ENCODE measurements at regions not wholly inside any gene's neighbourhood (a gene's known extent, or its start where the extent isn't known, plus 50 kb on each side); places are given as distances from the start of the nearest gene placed in this dataset.
A peak's percentile ranks its signal among the peaks of the same experiment; 100 is the strongest.

DNA sequence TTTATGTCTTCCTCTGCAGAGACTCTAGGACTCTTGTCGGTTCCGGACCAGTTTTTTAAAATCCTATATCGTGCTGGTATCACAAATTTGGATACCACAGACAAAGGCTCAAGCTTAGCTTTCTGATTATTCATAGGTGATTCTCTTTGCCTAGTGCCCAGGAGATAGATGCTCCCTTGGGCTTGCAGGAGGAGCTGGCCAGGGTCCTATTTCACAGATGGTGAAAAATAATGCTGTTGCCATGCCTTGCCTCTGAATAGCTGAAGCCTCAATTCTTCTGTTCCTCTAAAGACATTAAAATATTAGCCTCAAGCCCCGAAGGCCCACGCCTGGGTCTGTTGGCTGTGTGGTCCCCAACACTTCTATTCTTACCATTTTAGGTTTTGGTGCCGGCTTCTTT is 123.9 kb upstream of the BACH2 start:
- Histone ChIP-seq H3K36me3 (ENCODE audit: control insufficient read depth in 2 of 2, extremely low read depth in 1 of 2, insufficient read depth in 1 of 2, low read length in 1 of 2) (no peaks in the 10 kb centered on the region), H3K9me3 (no peaks in the 10 kb centered on the region), H3K27me3 (replicated peaks in 1 of 2; ENCODE audit: control insufficient read depth in 2 of 2, extremely low read depth in 1 of 2, insufficient read depth in 2 of 2, low read length in 1 of 2) (no peaks in the 10 kb centered on the region), H3K4me1 (ENCODE audit: control insufficient read depth in 1 of 2, extremely low read depth in 1 of 2, insufficient read depth in 2 of 2, low read length in 2 of 2) (no peaks in the 10 kb centered on the region), H3K27ac (ENCODE audit: low read length) (no peak overlapping the region), H3K4me3 (ENCODE audit: control insufficient read depth in 1 of 2, extremely low read depth in 1 of 2, low read length in 1 of 2) (no peak overlapping the region)
- Mint-ChIP-seq H3K27me3 (no peaks in the 10 kb centered on the region), H3K4me1 (peaks cover 12 to 17% (median 16%) of the 10 kb centered on the region in 3 donors), H3K4me3 (no peak overlapping the region), H3K27ac (no peak overlapping the region), H3K9me3 (no peaks in the 10 kb centered on the region), H3K36me3 (no peaks in the 10 kb centered on the region)
- ChIA-PET CTCF (interaction anchor here (0.5 to 1.0 kb wide), 3 partner anchors 146 to 1137 kb away, joined by 3 to 4 read pairs (median 3); no protein-coding TSS in a partner anchor), POLR2A (no interaction called here)
- 94% methylated on average over 3 of the region's 6 CpGs for WGBS (ENCODE audit: insufficient coverage)
- no peak for ATAC-seq (replicated peaks in 1 of 4)
- DNase-seq = no peak

DNA sequence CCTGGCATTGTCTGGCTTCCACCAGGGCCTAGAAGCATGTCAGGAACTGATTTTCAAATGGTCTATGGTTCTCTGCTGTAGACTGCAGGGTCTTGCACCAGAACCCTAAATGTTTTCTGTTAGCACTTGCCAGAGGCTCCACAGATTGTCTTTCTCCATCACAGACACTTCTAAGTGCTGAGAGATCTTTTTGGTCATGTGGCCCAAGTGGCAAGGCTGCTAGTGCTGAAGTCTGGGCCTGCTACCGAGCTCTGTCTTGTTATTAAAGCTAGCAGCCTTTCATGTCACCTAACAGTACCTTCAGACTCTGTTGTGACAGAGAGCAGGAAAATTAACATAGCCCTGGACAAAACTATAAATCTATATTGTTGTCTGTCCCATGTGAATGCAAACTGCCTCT is 120.7 kb upstream of the BACH2 start:
- no peaks in the 10 kb centered on the region for H3K36me3 ChIP-seq (ENCODE audit: control insufficient read depth in 2 of 2, extremely low read depth in 1 of 2, insufficient read depth in 1 of 2, low read length in 1 of 2)
- Mint-ChIP-seq H3K27me3 (peaks cover 0 to 2% of the 10 kb centered on the region in 2 donors), H3K36me3 (no peaks in the 10 kb centered on the region), H3K9me3 (no peaks in the 10 kb centered on the region), H3K4me3 (no peak overlapping the region), H3K4me1 (peaks cover 24 to 28% (median 25%) of the 10 kb centered on the region in 3 donors), H3K27ac (no peak overlapping the region)
- H3K9me3 ChIP-seq = no peaks in the 10 kb centered on the region
- ChIA-PET CTCF (no interaction called here), POLR2A (no interaction called here)
- no peak overlapping the region for H3K4me3 ChIP-seq (ENCODE audit: control insufficient read depth in 1 of 2, extremely low read depth in 1 of 2, low read length in 1 of 2)
- H3K27me3 ChIP-seq (replicated peaks in 1 of 2; ENCODE audit: control insufficient read depth in 2 of 2, extremely low read depth in 1 of 2, insufficient read depth in 2 of 2, low read length in 1 of 2) = no peaks in the 10 kb centered on the region
- no peak for ATAC-seq (replicated peaks in 1 of 4)
- no peak for DNase-seq
- peaks cover 10 to 20% of the 10 kb centered on the region in 2 experiments for H3K4me1 ChIP-seq (ENCODE audit: control insufficient read depth in 1 of 2, extremely low read depth in 1 of 2, insufficient read depth in 2 of 2, low read length in 2 of 2)
- no peak overlapping the region for H3K27ac ChIP-seq (ENCODE audit: low read length)
- 100% methylated on average over 1 of the region's 1 CpG for WGBS (ENCODE audit: insufficient coverage)

DNA sequence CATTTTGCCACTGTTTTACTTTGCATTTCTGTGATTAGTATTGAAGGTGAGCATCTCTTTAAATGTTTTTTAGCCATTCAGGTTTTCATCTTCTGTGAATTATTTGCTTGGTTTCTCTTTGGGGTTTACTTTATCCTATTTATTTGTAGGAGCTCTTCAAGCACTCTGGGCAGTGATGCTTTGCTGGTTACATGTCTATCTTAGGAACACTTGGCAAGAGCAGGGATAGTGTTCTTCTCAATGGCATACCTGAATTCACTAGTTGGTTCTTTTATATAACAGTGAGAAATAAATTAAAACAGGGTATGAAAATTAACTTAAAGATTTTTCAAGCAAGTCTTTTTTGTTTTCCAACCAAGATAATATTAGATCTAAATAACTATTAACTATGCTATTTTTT is 119.7 kb upstream of the BACH2 start:
- ATAC-seq (replicated peaks in 1 of 4) (no peak), DNase-seq (no peak)
- CTCF ChIA-PET = no interaction called here
- H3K27me3 ChIP-seq (replicated peaks in 1 of 2; ENCODE audit: control insufficient read depth in 2 of 2, extremely low read depth in 1 of 2, insufficient read depth in 2 of 2, low read length in 1 of 2) = no peaks in the 10 kb centered on the region
- H3K9me3 ChIP-seq = no peaks in the 10 kb centered on the region
- Mint-ChIP-seq H3K9me3 (no peaks in the 10 kb centered on the region), H3K4me1 (peaks cover 34 to 35% (median 34%) of the 10 kb centered on the region in 3 donors), H3K27me3 (peaks cover 0 to 2% of the 10 kb centered on the region in 2 donors), H3K36me3 (no peaks in the 10 kb centered on the region), H3K27ac (no peak overlapping the region), H3K4me3 (no peak overlapping the region)
- H3K27ac ChIP-seq (ENCODE audit: low read length) = no peak overlapping the region
- H3K4me1 ChIP-seq (ENCODE audit: control insufficient read depth in 1 of 2, extremely low read depth in 1 of 2, insufficient read depth in 2 of 2, low read length in 2 of 2) = peaks cover 10 to 28% of the 10 kb centered on the region in 2 experiments
- POLR2A ChIA-PET = interaction anchor here in 1 of 2 donors (2.2 kb wide), 1 partner anchor 9 kb away, joined by 5 read pairs; no protein-coding TSS in a partner anchor
- no peaks in the 10 kb centered on the region for H3K36me3 ChIP-seq (ENCODE audit: control insufficient read depth in 2 of 2, extremely low read depth in 1 of 2, insufficient read depth in 1 of 2, low read length in 1 of 2)
- no peak overlapping the region for H3K4me3 ChIP-seq (ENCODE audit: control insufficient read depth in 1 of 2, extremely low read depth in 1 of 2, low read length in 1 of 2)

DNA sequence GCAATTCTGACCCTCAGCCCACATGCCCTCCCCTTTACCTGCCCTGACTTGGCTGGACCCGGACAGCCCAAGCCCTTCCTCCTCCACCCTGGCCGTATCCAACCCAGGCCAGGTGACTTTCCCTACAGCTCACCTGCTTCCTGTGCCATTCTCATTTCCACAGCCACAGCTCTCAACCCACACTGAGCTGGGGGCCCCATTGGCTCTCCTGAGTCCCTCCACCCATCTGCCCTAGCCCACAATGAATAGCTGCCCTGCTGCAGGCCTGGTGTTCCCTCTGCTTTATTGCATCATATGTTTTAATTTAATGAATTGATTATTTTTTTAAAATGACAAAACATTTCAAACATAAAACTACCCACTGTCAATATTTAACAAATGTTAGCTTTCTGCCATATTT is 118.5 kb upstream of the BACH2 start:
- peaks cover 0 to 2% of the 10 kb centered on the region in 2 donors for H3K27me3 Mint-ChIP-seq
- H3K4me3 ChIP-seq (ENCODE audit: control insufficient read depth in 1 of 2, extremely low read depth in 1 of 2, low read length in 1 of 2) = no peak overlapping the region
- H3K36me3 ChIP-seq (ENCODE audit: control insufficient read depth in 2 of 2, extremely low read depth in 1 of 2, insufficient read depth in 1 of 2, low read length in 1 of 2) = no peaks in the 10 kb centered on the region
- no peaks in the 10 kb centered on the region for H3K27me3 ChIP-seq (replicated peaks in 1 of 2; ENCODE audit: control insufficient read depth in 2 of 2, extremely low read depth in 1 of 2, insufficient read depth in 2 of 2, low read length in 1 of 2)
- CTCF ChIA-PET = interaction anchor here (0.6 to 1.5 kb wide), 4 partner anchors 9 to 64 kb away, joined by 3 to 5 read pairs (median 3); no protein-coding TSS in a partner anchor
- no peaks in the 10 kb centered on the region for H3K36me3 Mint-ChIP-seq
- DNase-seq (no peak), ATAC-seq (replicated peaks in 1 of 4) (no peak)
- H3K9me3 ChIP-seq = no peaks in the 10 kb centered on the region
- peaks cover 34 to 42% (median 41%) of the 10 kb centered on the region in 3 donors for H3K4me1 Mint-ChIP-seq
- 89% methylated on average over 2 of the region's 2 CpGs for WGBS (ENCODE audit: insufficient coverage)
- H3K4me3 Mint-ChIP-seq = no peak overlapping the region
- H3K9me3 Mint-ChIP-seq = no peaks in the 10 kb centered on the region
- peak overlapping the region; percentile 68 to 74 for H3K27ac Mint-ChIP-seq
- POLR2A ChIA-PET = interaction anchor here (0.5 to 2.2 kb wide), 3 partner anchors 10 to 95 kb away, joined by 3 to 6 read pairs (median 5); no protein-coding TSS in a partner anchor
- peaks cover 10 to 33% of the 10 kb centered on the region in 2 experiments for H3K4me1 ChIP-seq (ENCODE audit: control insufficient read depth in 1 of 2, extremely low read depth in 1 of 2, insufficient read depth in 2 of 2, low read length in 2 of 2)
- no peak overlapping the region for H3K27ac ChIP-seq (ENCODE audit: low read length)

DNA sequence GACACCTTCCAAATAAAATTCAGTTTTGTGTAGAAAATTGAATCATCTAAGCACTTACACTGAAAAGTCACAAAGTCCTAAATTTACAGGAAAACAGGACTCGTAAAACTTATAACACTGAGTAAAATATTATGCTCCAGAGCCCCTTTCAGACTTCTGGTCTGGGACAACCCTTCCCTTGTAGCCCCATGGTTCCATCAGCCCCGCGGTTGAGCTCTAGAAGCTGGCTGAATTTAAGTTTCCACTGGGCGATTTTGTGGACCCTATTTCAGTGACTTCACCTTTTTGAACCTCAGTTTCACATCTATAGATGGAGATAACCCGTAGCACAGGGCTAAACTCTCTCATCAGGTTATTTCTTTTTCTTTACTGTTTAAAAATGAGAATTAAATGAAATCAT is 117.7 kb upstream of the BACH2 start:
- no peaks in the 10 kb centered on the region for H3K27me3 ChIP-seq (replicated peaks in 1 of 2; ENCODE audit: control insufficient read depth in 2 of 2, extremely low read depth in 1 of 2, insufficient read depth in 2 of 2, low read length in 1 of 2)
- ATAC-seq (replicated peaks in 1 of 4) (peak in 1 of 4 experiments; percentile 4), DNase-seq (no peak)
- Mint-ChIP-seq H3K4me1 (peaks cover 34 to 44% (median 41%) of the 10 kb centered on the region in 3 donors), H3K27me3 (peaks cover 0 to 2% of the 10 kb centered on the region in 2 donors), H3K27ac (peak overlapping the region; percentile 72 to 91), H3K4me3 (peak overlapping the region in 2 of 3 donors; percentile 70 to 73), H3K9me3 (no peaks in the 10 kb centered on the region), H3K36me3 (no peaks in the 10 kb centered on the region)
- H3K4me3 ChIP-seq (ENCODE audit: control insufficient read depth in 1 of 2, extremely low read depth in 1 of 2, low read length in 1 of 2) = no peak overlapping the region
- peaks cover 10 to 33% of the 10 kb centered on the region in 2 experiments for H3K4me1 ChIP-seq (ENCODE audit: control insufficient read depth in 1 of 2, extremely low read depth in 1 of 2, insufficient read depth in 2 of 2, low read length in 2 of 2)
- WGBS (ENCODE audit: insufficient coverage) = 34% methylated on average over 4 of the region's 5 CpGs
- H3K9me3 ChIP-seq = no peaks in the 10 kb centered on the region
- H3K36me3 ChIP-seq (ENCODE audit: control insufficient read depth in 2 of 2, extremely low read depth in 1 of 2, insufficient read depth in 1 of 2, low read length in 1 of 2) = no peaks in the 10 kb centered on the region
- ChIA-PET CTCF (interaction anchor here in 1 of 2 donors (1.1 kb wide), 1 partner anchor 18 kb away, joined by 4 read pairs; no protein-coding TSS in a partner anchor), POLR2A (interaction anchor here (0.6 to 1.0 kb wide), 2 partner anchors 12 to 26 kb away, joined by 3 to 4 read pairs; no protein-coding TSS in a partner anchor)
- peak overlapping the region; percentile 70 for H3K27ac ChIP-seq (ENCODE audit: low read length)

DNA sequence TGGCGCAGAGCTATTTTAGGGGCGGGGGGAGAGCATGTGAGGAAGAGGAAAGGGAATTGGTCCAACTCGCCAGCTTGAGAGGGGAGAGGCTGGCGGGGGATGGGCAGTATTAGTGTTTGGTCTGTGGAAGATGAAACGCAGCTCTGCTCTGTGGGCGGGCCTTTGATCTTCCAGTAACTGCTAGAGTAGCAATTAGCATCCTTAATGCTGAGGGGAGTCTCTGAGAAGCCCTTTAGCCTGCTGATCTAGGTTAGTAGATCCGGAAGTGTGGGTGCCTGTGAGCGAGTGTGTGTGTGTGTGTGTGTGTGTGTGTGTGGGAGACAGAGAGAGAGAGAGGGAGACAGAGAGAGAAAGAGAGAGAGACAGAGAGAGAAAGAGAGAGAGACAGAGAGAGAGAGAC is 117.2 kb upstream of the BACH2 start:
- peak overlapping the region; percentile 29 to 35 for H3K4me3 ChIP-seq (ENCODE audit: control insufficient read depth in 1 of 2, extremely low read depth in 1 of 2, low read length in 1 of 2)
- ChIA-PET POLR2A (interaction anchor here in 1 of 2 donors (0.6 to 1.0 kb wide), 5 partner anchors 10 to 31 kb away, joined by 3 to 6 read pairs (median 4); no protein-coding TSS in a partner anchor), CTCF (interaction anchor here in 1 of 2 donors (0.7 to 1.6 kb wide), 7 partner anchors 11 to 473 kb away, joined by 3 to 7 read pairs (median 5); no protein-coding TSS in a partner anchor)
- H3K27ac ChIP-seq (ENCODE audit: low read length) = peak overlapping the region; percentile 70
- H3K27me3 ChIP-seq (replicated peaks in 1 of 2; ENCODE audit: control insufficient read depth in 2 of 2, extremely low read depth in 1 of 2, insufficient read depth in 2 of 2, low read length in 1 of 2) = no peaks in the 10 kb centered on the region
- no peaks in the 10 kb centered on the region for H3K9me3 ChIP-seq
- peak overlapping the region; percentile 72 to 91 for H3K27ac Mint-ChIP-seq
- no peaks in the 10 kb centered on the region for H3K9me3 Mint-ChIP-seq
- peaks cover 0 to 2% of the 10 kb centered on the region in 2 donors for H3K27me3 Mint-ChIP-seq
- peak overlapping the region; percentile 69 to 73 (median 70) for H3K4me3 Mint-ChIP-seq
- WGBS (ENCODE audit: insufficient coverage) = 0% methylated on average over 7 of the region's 8 CpGs
- peaks cover 34 to 44% (median 41%) of the 10 kb centered on the region in 3 donors for H3K4me1 Mint-ChIP-seq
- H3K36me3 ChIP-seq (ENCODE audit: control insufficient read depth in 2 of 2, extremely low read depth in 1 of 2, insufficient read depth in 1 of 2, low read length in 1 of 2) = no peaks in the 10 kb centered on the region
- H3K4me1 ChIP-seq (ENCODE audit: control insufficient read depth in 1 of 2, extremely low read depth in 1 of 2, insufficient read depth in 2 of 2, low read length in 2 of 2) = peaks cover 10 to 33% of the 10 kb centered on the region in 2 experiments
- ATAC-seq (replicated peaks in 1 of 4) = peak; percentile 79 to 93 (median 88)
- H3K36me3 Mint-ChIP-seq = no peaks in the 10 kb centered on the region
- peak; percentile 50 to 86 (median 72) for DNase-seq

Data from T-cell (primary cell).